ENCODE measurements at regions not wholly inside any gene's neighbourhood (a gene's known extent, or its start where the extent isn't known, plus 50 kb on each side); places are given as distances from the start of the nearest gene placed in this dataset.

DNA sequence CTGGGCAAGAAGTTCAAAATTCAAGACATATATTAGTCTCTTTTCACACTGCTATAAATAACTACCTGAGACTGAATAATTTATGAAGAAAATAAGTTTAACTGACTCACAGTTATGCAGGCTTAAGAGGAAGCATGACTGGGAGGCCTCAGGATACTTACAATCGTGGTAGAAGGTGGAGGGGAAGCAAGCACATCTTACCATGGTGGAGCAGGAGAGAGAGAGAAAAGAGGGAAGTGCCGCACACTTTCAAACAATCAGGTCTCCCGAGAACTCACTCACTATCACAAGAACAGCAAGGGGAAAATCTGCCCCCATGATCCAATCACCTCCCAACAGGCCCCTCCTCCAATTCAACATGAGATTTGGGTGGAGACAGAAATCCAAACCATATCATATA is 273.3 kb upstream of the RASGEF1B start:
- Histone ChIP-seq H3K4me3 (no peak overlapping the region), H3K27me3 (replicated peaks; ENCODE audit: insufficient read depth) (no peaks in the 10 kb centered on the region), H3K36me3 (no peaks in the 10 kb centered on the region), H3K4me1 (ENCODE audit: control insufficient read depth in 1 of 2, low read depth in 2 of 2) (no peaks in the 10 kb centered on the region), H3K9me3 (no peaks in the 10 kb centered on the region), H3K27ac (no peak overlapping the region)
- ATAC-seq (ENCODE audit: insufficient number of reproducible peaks, low FRiP score, low read depth) = no peak
- DNase-seq (ENCODE audit: low spot score) = no peak
- TF ChIP-seq, protein P1, sequence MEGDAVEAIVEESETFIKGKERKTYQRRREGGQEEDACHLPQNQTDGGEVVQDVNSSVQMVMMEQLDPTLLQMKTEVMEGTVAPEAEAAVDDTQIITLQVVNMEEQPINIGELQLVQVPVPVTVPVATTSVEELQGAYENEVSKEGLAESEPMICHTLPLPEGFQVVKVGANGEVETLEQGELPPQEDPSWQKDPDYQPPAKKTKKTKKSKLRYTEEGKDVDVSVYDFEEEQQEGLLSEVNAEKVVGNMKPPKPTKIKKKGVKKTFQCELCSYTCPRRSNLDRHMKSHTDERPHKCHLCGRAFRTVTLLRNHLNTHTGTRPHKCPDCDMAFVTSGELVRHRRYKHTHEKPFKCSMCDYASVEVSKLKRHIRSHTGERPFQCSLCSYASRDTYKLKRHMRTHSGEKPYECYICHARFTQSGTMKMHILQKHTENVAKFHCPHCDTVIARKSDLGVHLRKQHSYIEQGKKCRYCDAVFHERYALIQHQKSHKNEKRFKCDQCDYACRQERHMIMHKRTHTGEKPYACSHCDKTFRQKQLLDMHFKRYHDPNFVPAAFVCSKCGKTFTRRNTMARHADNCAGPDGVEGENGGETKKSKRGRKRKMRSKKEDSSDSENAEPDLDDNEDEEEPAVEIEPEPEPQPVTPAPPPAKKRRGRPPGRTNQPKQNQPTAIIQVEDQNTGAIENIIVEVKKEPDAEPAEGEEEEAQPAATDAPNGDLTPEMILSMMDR (IDR thresholded peaks at IDR 0.05) = no peak

DNA sequence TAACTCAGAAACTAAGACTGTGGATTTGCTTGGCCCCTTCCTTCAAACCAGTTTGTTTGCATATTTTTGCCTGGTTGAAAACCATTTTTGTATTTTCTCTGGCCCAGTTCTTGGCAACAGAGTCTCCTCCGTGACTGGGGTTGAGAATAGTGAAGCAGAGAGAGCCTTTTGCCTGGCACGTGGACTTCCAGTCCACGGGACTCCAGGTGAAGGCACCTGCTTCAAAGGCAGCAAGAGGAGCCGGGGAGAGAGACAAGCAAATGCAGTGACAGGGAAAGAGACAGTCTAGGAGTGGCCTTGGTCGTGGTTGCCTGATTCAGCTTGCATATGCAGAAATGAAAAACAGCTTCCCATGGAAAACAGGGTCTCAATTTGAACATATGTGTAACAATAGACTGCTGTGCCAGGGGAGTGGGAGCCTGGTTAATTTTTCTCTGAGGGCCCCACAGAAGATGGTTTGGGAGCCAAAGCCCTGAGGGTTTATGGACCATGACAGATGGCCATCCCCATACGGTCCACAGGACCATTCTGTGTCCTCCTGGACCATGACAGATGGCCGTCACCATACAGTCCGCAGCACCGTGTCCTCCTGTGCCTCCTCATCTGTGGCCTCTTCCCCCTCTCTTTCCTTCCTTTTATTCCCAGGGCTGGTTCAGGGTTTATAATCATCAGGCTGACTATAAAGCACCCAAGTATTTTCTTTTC is 272.2 kb upstream of the RASGEF1B start:
- H3K9me3 ChIP-seq = no peaks in the 10 kb centered on the region
- no peak for DNase-seq (ENCODE audit: low spot score)
- H3K4me1 ChIP-seq (ENCODE audit: control insufficient read depth in 1 of 2, low read depth in 2 of 2) = no peaks in the 10 kb centered on the region
- no peaks in the 10 kb centered on the region for H3K36me3 ChIP-seq
- TF ChIP-seq, protein P1 (IDR thresholded peaks at IDR 0.05) = no peak
- ATAC-seq (ENCODE audit: insufficient number of reproducible peaks, low FRiP score, low read depth) = no peak
- no peak overlapping the region for H3K27ac ChIP-seq
- no peaks in the 10 kb centered on the region for H3K27me3 ChIP-seq (replicated peaks; ENCODE audit: insufficient read depth)
- H3K4me3 ChIP-seq = no peak overlapping the region

DNA sequence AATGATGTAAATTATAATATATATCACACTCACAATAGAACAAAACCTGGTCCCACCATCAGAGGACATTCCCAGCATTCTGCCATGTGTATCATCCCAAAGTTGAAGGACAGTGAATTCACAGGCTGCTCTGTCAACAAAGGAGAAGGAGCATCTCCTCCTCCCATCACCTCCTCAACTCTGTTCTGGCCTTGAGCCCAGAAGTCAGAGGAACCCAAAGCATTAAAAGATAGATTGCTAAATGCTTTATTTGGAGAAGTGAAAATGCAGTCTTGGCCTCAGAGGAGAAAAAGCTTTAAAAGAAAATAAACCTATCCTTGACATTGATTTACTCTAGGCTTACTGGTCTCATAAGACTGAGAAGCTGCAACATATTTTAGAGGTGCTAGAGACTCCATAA is 268.8 kb upstream of the RASGEF1B start:
- DNase-seq (ENCODE audit: low spot score) (no peak), ATAC-seq (ENCODE audit: insufficient number of reproducible peaks, low FRiP score, low read depth) (no peak)
- H3K4me3 ChIP-seq = no peak overlapping the region
- H3K27ac ChIP-seq = no peak overlapping the region
- no peaks in the 10 kb centered on the region for H3K36me3 ChIP-seq
- no peaks in the 10 kb centered on the region for H3K9me3 ChIP-seq
- TF ChIP-seq, protein P1 (IDR thresholded peaks at IDR 0.05) = no peak
- no peaks in the 10 kb centered on the region for H3K4me1 ChIP-seq (ENCODE audit: control insufficient read depth in 1 of 2, low read depth in 2 of 2)
- no peaks in the 10 kb centered on the region for H3K27me3 ChIP-seq (replicated peaks; ENCODE audit: insufficient read depth)

DNA sequence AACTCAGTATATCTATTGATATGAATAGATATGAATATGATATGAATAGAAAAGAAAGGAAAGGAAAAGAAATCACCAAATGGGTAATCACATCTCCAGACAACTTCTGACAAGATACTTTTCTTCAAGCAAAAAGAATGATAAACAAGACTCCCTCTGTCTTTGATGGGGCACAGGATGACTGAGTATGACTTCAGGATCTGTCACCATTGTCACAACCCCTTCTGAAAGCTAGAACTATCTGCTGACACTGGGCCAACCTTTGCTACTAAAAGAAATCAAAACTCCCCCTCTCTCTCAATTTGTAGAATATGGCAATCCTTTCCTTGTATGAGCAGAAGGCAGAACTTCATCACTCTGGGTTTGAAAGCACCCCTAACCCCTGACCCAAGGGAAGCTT is 267.2 kb upstream of the RASGEF1B start:
- no peak for ATAC-seq (ENCODE audit: insufficient number of reproducible peaks, low FRiP score, low read depth)
- no peaks in the 10 kb centered on the region for H3K27me3 ChIP-seq (replicated peaks; ENCODE audit: insufficient read depth)
- no peaks in the 10 kb centered on the region for H3K9me3 ChIP-seq
- DNase-seq (ENCODE audit: low spot score) = no peak
- no peak overlapping the region for H3K4me3 ChIP-seq
- TF ChIP-seq, protein P1 (IDR thresholded peaks at IDR 0.05) = no peak
- no peaks in the 10 kb centered on the region for H3K4me1 ChIP-seq (ENCODE audit: control insufficient read depth in 1 of 2, low read depth in 2 of 2)
- no peak overlapping the region for H3K27ac ChIP-seq
- H3K36me3 ChIP-seq = no peaks in the 10 kb centered on the region

DNA sequence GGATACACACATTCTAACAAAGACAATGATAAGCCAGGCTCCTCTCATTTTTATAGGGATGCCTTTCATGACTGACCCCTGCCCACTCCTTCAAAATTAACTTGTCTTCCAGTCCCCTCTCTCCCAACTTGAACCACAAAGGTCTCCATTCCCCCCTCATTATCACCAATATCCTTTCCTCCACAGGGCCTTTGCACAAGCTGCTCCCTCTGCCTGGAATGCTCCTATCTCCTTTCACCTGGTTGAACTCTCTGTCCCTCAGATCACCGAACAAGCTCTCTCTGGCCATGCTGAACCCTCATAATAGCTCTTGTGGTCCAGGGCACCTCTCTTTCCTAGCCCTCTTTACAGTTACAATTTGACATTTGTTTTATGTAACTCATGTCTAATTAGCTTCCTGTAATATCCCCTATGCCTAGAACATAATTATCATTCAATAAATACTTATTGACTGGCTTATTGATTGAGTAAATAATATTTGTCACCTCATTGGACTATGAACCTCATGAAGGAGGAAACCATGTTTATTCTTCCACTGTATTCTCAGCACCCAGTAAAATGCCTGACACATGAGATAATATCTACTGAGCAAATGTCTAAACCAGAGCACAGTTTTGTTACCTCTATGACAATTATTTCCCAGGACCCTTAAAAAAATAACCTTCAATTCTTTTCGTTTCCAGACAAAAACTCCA is 266.3 kb upstream of the RASGEF1B start:
- ATAC-seq (ENCODE audit: insufficient number of reproducible peaks, low FRiP score, low read depth) = no peak
- H3K27me3 ChIP-seq (replicated peaks; ENCODE audit: insufficient read depth) = no peaks in the 10 kb centered on the region
- no peak overlapping the region for H3K4me3 ChIP-seq
- no peak overlapping the region for H3K27ac ChIP-seq
- no peaks in the 10 kb centered on the region for H3K4me1 ChIP-seq (ENCODE audit: control insufficient read depth in 1 of 2, low read depth in 2 of 2)
- no peak for DNase-seq (ENCODE audit: low spot score)
- no peaks in the 10 kb centered on the region for H3K9me3 ChIP-seq
- no peaks in the 10 kb centered on the region for H3K36me3 ChIP-seq
- TF ChIP-seq, protein P1 (IDR thresholded peaks at IDR 0.05) = no peak

All from thoracic aorta (tissue), 2 donors.